ENCODE measurements at regions not wholly inside any gene's neighbourhood (a gene's known extent, or its start where the extent isn't known, plus 50 kb on each side); places are given as distances from the start of the nearest gene placed in this dataset.

DNA sequence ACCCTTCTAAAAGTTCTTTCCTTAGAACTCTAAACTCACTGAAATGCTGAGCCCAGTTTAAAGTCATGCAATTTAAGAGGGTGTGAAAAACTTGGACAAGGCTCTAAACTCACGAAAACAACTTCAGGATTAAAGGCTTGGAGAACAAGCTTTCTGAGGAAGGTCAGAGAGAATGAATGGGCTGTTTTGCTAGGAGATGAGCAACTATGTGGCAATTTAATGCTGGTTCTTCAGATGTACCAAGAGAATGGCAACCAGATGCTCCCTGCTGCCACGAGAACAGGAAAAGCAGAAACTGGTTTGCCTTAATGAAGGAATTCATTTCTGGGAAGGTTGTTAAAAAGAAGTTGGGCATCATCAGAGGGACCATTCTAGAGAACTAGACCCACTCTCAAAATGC lies 77.8 kb upstream of the PMAIP1 start:
- ChIA-PET POLR2A (no interaction called here), CTCF (interaction anchor here (0.6 to 2.5 kb wide), 2 partner anchors 28 to 362 kb away, joined by 3 to 20 read pairs; no protein-coding TSS in a partner anchor)
- no peak for ATAC-seq (ENCODE audit: low read depth)

DNA sequence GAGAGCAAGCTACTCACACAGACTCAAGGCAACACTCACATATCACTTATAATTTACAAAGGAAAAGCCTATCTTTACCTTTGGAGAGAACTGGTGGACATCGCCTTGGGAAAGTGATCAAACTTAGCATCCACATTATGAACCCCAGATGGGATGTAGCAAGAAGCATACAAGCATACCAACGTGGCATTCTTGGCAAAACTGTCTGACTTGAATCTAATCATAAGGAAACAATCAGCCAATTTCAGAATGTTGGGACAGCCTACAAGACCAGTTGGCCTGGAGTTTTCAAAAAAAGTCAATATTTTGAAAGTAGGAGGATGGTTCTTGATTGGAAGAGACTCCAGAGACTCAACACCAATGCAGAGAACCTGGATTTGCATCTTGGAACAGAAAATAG lies 79.1 kb upstream of the PMAIP1 start:
- intact Hi-C loops (cut with micrococcal nuclease), result no loop called here
- DNase-seq (no peak), ATAC-seq (ENCODE audit: low read depth) (no peak)
- Mint-ChIP-seq H3K4me1 (peaks cover 2% of the 10 kb centered on the region), H3K27me3 (peaks cover 30% of the 10 kb centered on the region), H3K9me3 (ENCODE audit: insufficient read depth) (peaks cover 3% of the 10 kb centered on the region), H3K27ac (no peak overlapping the region), H3K4me3 (no peak overlapping the region)
- Histone ChIP-seq H3K4me1 (ENCODE audit: control insufficient read depth in 2 of 2, insufficient read depth in 2 of 2, low read length in 2 of 2) (no peaks in the 10 kb centered on the region), H3K27ac (ENCODE audit: low read length in 2 of 2) (no peak overlapping the region), H3K4me3 (ENCODE audit: control extremely low read depth in 1 of 5, extremely low read depth in 1 of 5, insufficient read depth in 1 of 5, low read depth in 2 of 5, low read length in 4 of 5) (no peak overlapping the region), H3K79me2 (ENCODE audit: control insufficient read depth, insufficient read depth, low read length) (no peaks in the 10 kb centered on the region), H3K9me3 (ENCODE audit: control extremely low read depth in 1 of 3, control insufficient read depth in 2 of 3, insufficient read depth in 1 of 3, low read length in 2 of 3) (no peaks in the 10 kb centered on the region), H3K4me2 (replicated peaks; ENCODE audit: low read depth, low read length, poor library complexity, severe bottlenecking) (no peak overlapping the region), H3K27me3 (replicated peaks in 1 of 4; ENCODE audit: control extremely low read depth in 1 of 4, control insufficient read depth in 3 of 4, insufficient read depth in 4 of 4, low read length in 3 of 4) (peaks cover 0 to 2% (median 1%) of the 10 kb centered on the region in 4 experiments), H3K36me3 (replicated peaks in 1 of 2; ENCODE audit: control extremely low read depth in 1 of 2, control insufficient read depth in 1 of 2, extremely low read depth in 1 of 2, insufficient read depth in 2 of 2, low read length in 1 of 2) (no peaks in the 10 kb centered on the region), H4K20me1 (ENCODE audit: control insufficient read depth, insufficient read depth, low read length, poor library complexity, severe bottlenecking) (no peaks in the 10 kb centered on the region), H2AFZ (ENCODE audit: insufficient read depth, low read depth, low read length, poor library complexity, severe bottlenecking) (no peak overlapping the region), H3K9ac (ENCODE audit: low read length) (no peak overlapping the region)
- ChIA-PET POLR2A (no interaction called here), CTCF (no interaction called here)
- WGBS (ENCODE audit: insufficient coverage), result 83% methylated on average over 2 of the region's 2 CpGs
- TF ChIP-seq, protein P1, sequence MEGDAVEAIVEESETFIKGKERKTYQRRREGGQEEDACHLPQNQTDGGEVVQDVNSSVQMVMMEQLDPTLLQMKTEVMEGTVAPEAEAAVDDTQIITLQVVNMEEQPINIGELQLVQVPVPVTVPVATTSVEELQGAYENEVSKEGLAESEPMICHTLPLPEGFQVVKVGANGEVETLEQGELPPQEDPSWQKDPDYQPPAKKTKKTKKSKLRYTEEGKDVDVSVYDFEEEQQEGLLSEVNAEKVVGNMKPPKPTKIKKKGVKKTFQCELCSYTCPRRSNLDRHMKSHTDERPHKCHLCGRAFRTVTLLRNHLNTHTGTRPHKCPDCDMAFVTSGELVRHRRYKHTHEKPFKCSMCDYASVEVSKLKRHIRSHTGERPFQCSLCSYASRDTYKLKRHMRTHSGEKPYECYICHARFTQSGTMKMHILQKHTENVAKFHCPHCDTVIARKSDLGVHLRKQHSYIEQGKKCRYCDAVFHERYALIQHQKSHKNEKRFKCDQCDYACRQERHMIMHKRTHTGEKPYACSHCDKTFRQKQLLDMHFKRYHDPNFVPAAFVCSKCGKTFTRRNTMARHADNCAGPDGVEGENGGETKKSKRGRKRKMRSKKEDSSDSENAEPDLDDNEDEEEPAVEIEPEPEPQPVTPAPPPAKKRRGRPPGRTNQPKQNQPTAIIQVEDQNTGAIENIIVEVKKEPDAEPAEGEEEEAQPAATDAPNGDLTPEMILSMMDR (IDR thresholded peaks at IDR 0.05), result no peak
- no peak for TF ChIP-seq EZH2 (IDR thresholded peaks at IDR 0.05; ENCODE audit: borderline replicate concordance, insufficient read depth, low read depth, low read length, poor library complexity, severe bottlenecking)

More for the DNA sequence above, 77.8 kb upstream of the PMAIP1 start:
- Mint-ChIP-seq H3K27ac (no peak overlapping the region), H3K27me3 (peaks cover 30% of the 10 kb centered on the region), H3K9me3 (ENCODE audit: insufficient read depth) (peaks cover 3% of the 10 kb centered on the region), H3K4me3 (no peak overlapping the region), H3K4me1 (peaks cover 2% of the 10 kb centered on the region)
- intact Hi-C loops (cut with micrococcal nuclease), result no loop called here
- no peak for DNase-seq
- WGBS (ENCODE audit: insufficient coverage), result 59% methylated on average over 2 of the region's 2 CpGs
- no peaks in the 10 kb centered on the region for H4K20me1 ChIP-seq (ENCODE audit: control insufficient read depth, insufficient read depth, low read length, poor library complexity, severe bottlenecking)
- peaks cover 0 to 2% (median 1%) of the 10 kb centered on the region in 4 experiments for H3K27me3 ChIP-seq (replicated peaks in 1 of 4; ENCODE audit: control extremely low read depth in 1 of 4, control insufficient read depth in 3 of 4, insufficient read depth in 4 of 4, low read length in 3 of 4)
- no peaks in the 10 kb centered on the region for H3K9me3 ChIP-seq (ENCODE audit: control extremely low read depth in 1 of 3, control insufficient read depth in 2 of 3, insufficient read depth in 1 of 3, low read length in 2 of 3)
- H3K4me2 ChIP-seq (replicated peaks; ENCODE audit: low read depth, low read length, poor library complexity, severe bottlenecking), result no peak overlapping the region
- H2AFZ ChIP-seq (ENCODE audit: insufficient read depth, low read depth, low read length, poor library complexity, severe bottlenecking), result no peak overlapping the region
- H3K9ac ChIP-seq (ENCODE audit: low read length), result no peak overlapping the region
- H3K79me2 ChIP-seq (ENCODE audit: control insufficient read depth, insufficient read depth, low read length), result no peaks in the 10 kb centered on the region
- no peaks in the 10 kb centered on the region for H3K4me1 ChIP-seq (ENCODE audit: control insufficient read depth in 2 of 2, insufficient read depth in 2 of 2, low read length in 2 of 2)
- H3K4me3 ChIP-seq (ENCODE audit: control extremely low read depth in 1 of 5, extremely low read depth in 1 of 5, insufficient read depth in 1 of 5, low read depth in 2 of 5, low read length in 4 of 5), result no peak overlapping the region
- no peak overlapping the region for H3K27ac ChIP-seq (ENCODE audit: low read length in 2 of 2)
- no peaks in the 10 kb centered on the region for H3K36me3 ChIP-seq (replicated peaks in 1 of 2; ENCODE audit: control extremely low read depth in 1 of 2, control insufficient read depth in 1 of 2, extremely low read depth in 1 of 2, insufficient read depth in 2 of 2, low read length in 1 of 2)
- no peak for TF ChIP-seq EZH2 (IDR thresholded peaks at IDR 0.05; ENCODE audit: borderline replicate concordance, insufficient read depth, low read depth, low read length, poor library complexity, severe bottlenecking)
